DMS153 (cell line): ENCODE measurements at regions not wholly inside any gene's neighbourhood (a gene's known extent, or its start where the extent isn't known, plus 50 kb on each side); places are given as distances from the start of the nearest gene placed in this dataset.
A peak's percentile ranks its signal among the peaks of the same experiment; 100 is the strongest.

Source experiments
- DNase-seq: peaks from one replicate; lab custom pipeline; 2025; lab: John Stamatoyannopoulos, UW

GRCh38 chr2:121961761-121962160, 206.3 kb downstream of the TSN start:
- no peak for DNase-seq

GRCh38 chr2:121965661-121966060, 210.2 kb downstream of the TSN start:
- DNase-seq, result no peak

- DNase-seq, result no peak
These were observed 211.2 kb downstream of the TSN start for GRCh38 chr2:121966663-121967062.

- no peak for DNase-seq
These were observed 213.7 kb downstream of the TSN start for GRCh38 chr2:121969166-121969565.

GRCh38 chr2:121969766-121970639, 214.6 kb downstream of the TSN start:
- no peak for DNase-seq

- DNase-seq, result no peak
These were observed 216.8 kb downstream of the TSN start for GRCh38 chr2:121972203-121972602.

- DNase-seq, result peak; percentile 76
These were observed 219.6 kb downstream of the TSN start for GRCh38 chr2:121974897-121975661.

- no peak for DNase-seq
These were observed 221.5 kb downstream of the TSN start for GRCh38 chr2:121976926-121977325.

- no peak for DNase-seq
These were observed 221.9 kb downstream of the TSN start for GRCh38 chr2:121977326-121977725.

GRCh38 chr2:121992700-121993099, 237.2 kb downstream of the TSN start:
- no peak for DNase-seq

- DNase-seq, result no peak
These were observed 238.2 kb downstream of the TSN start for GRCh38 chr2:121993682-121994081.

- no peak for DNase-seq
These were observed 239.1 kb downstream of the TSN start for GRCh38 chr2:121994238-121995206.

GRCh38 chr2:121998751-121999150, 243.3 kb downstream of the TSN start:
- DNase-seq, result no peak

GRCh38 chr2:121999264-121999663, 243.8 kb downstream of the TSN start:
- DNase-seq, result peak; percentile 32

GRCh38 chr2:122000556-122001340, 245.3 kb downstream of the TSN start:
- DNase-seq, result no peak

GRCh38 chr2:122001441-122001874, 246.0 kb downstream of the TSN start:
- no peak for DNase-seq

- DNase-seq, result peak; percentile 81
These were observed 247.9 kb downstream of the TSN start for GRCh38 chr2:122003196-122003940.

- no peak for DNase-seq
These were observed 251.7 kb downstream of the TSN start for GRCh38 chr2:122007126-122007525.

GRCh38 chr2:122007577-122007976, 252.1 kb downstream of the TSN start:
- no peak for DNase-seq

- DNase-seq, result peak; percentile 47
These were observed 254.1 kb downstream of the TSN start for GRCh38 chr2:122009561-122009960.
